ENCODE measurements at regions not wholly inside any gene's neighbourhood (a gene's known extent, or its start where the extent isn't known, plus 50 kb on each side); places are given as distances from the start of the nearest gene placed in this dataset.
A peak's percentile ranks its signal among the peaks of the same experiment; 100 is the strongest.

DNA sequence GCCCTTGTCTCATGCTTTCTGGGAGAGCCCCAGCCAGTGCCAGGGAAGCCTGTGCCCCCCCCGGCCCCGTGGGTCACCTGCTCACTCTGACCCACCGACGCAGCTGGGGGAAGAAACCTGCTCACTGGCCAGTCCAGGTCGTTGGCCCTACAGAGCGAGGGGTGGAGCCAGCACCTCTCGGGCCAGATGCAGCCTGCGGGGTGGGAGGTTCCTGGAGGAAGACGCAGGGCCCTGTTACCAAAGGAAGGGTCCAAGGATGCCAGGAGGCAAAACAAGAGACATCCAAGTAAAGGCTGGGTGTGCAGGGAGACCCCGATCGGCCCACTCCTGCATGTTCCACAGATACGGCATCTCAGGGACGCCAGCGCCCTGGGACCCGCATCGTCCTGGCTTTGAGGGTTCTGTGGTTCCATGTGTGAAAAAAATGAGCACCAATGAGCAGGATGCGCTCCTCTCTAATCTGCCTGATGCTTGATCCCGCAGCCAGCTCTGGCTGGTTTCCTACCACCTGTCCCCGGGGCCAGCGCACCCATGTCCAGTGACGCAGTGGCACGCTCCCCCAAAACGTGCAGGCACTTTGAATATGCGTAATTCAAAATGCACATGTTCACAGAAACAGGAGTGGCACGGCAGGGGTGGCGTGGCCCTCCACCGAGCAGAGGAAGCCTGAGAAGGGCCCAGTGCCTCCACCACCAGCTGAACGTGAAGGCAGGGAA is 66.0 kb upstream of the GALNT9 start:
- no peak for DNase-seq (ENCODE audit: low read depth in 2 of 2)

DNA sequence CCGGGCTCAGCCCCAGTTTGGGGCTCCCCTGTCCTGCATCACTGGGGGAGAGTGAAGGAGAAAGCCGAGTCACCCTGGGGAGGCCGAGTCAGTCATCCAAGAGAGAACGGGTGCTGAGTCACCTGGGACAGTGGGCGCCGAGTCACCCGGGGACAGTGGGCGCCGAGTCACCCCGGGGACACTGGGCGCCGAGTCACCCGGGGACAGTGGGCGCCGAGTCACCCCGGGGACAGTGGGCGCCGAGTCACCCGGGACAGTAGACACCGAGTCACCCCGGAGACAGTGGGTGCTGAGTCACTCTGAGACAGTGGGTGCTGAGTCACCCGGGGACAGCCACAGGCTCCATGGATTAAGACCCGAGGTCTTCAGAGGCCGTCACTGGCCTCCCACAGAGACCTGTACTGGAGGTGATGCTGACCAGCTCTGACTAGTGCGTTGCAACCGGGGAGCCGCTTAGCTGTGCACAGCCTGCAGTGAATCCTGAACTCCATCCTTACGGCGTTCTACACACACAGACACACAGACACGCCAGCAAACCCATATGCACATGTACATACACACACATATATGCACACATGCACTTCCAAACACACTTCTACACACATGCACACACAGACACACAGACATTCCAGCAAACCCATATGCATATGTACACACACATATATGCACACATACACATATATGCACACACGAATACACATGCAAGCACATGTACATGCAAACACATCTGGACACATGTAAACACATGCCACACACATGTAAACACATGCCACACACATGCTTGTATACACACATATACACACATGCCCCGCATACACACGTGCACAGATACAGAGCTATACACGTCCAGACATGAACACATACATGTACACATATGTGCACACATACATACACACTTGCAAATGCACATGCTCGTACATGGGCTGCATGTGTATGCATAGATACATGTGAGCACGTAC is 64.9 kb upstream of the GALNT9 start:
- peak in 1 of 2 donors; percentile 23 for DNase-seq (ENCODE audit: low read depth in 2 of 2)

DNA sequence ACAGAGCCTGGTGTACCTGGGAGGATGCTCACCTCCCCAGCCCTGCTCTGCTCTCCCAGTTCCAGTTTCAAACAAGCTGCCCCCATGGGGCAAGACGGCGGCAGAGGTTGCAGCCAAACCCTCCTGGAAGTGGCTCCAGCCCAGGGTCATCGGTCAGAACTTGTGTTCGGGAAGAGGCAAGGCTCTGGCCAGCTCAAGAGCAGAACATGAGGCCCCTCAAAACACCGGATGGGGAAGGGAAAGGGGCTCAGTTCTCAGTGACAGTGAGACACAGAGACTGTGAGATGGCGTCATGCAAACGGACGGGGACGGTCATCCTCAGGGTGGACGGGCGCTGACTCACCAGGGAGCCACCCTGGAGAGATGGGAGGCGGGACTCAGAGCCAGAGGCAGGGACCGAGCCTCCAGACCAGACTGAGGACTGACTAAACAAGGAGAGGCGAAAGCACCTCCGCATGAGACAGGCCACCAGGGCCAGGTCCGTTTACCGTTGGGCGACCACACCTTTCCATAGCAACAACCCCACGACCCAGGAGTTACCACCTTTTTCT is 63.9 kb upstream of the GALNT9 start:
- DNase-seq (ENCODE audit: low read depth in 2 of 2) = no peak

DNA sequence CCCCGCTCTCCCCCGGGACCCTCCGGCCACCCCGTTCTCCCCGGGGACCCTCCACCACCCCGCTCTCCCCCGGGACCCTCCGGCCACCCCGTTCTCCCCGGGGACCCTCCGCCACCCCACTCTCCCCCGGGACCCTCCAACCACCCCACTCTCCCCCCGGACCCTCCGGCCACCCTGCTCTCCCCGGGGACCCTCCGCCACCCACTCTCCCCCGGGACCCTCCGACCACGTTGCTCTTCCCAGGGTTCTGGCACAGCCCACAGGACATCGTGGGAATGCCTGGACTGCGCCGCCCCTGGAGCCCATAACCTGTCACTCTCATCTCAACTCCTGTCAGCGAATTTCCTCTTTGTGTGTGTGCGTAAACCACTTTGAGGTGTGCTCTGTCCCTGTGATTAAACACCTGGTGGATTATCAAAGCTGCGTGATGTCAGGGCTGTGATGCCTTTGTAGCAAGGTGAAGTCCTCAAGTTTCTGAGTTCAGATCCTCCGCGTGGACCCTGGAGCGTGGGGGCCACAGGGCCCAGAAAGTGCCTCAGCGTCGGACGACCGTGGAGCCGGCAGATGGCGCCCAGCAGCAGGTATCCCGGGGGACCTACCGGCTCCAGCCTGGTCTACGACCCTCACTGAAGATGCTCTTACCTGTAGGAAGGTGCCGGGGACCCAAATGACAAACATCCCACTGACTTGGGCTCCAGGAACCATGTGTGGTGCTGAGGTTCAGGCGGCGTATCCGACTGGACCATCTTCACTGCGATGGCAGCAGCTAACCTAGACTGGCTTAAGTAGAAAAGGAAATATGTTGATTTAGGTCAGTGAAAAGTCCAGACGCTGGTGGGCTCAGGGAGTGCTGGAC is 63.2 kb upstream of the GALNT9 start:
- DNase-seq (ENCODE audit: low read depth in 2 of 2) = no peak

DNA sequence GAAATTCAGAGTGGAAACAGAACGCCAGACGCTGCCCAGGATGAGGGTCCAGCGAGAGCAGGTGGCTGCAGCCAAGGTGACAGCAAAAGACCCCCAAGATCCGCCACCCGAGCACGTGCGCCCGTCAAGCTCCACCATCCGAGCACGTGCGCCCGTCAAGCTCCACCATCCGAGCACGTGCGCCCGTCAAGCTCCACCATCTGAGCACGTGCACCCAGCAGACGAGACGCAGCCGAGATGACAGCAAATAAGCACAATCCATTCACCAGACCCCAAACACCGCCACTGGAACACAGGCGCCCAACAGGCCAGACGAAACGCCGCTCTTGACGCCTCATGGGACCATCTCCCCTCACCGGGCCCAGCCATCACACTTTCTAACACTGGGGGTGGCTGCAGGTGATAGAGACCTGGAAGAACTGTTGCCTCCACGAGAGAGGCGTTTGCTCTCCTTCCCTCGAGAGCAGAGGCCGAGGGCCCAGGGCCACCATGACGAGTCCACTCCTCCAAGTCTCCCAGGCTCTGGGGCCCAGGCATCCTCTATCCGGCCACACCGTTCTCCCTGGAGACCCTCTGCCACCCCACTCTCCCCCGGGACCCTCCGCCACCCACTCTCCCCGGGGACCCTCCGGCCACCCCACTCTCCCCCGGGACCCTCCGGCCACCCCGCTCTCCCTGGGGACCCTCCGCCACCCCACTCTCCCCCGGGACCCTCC is 62.1 kb upstream of the GALNT9 start:
- DNase-seq (ENCODE audit: low read depth in 2 of 2) = no peak

DNA sequence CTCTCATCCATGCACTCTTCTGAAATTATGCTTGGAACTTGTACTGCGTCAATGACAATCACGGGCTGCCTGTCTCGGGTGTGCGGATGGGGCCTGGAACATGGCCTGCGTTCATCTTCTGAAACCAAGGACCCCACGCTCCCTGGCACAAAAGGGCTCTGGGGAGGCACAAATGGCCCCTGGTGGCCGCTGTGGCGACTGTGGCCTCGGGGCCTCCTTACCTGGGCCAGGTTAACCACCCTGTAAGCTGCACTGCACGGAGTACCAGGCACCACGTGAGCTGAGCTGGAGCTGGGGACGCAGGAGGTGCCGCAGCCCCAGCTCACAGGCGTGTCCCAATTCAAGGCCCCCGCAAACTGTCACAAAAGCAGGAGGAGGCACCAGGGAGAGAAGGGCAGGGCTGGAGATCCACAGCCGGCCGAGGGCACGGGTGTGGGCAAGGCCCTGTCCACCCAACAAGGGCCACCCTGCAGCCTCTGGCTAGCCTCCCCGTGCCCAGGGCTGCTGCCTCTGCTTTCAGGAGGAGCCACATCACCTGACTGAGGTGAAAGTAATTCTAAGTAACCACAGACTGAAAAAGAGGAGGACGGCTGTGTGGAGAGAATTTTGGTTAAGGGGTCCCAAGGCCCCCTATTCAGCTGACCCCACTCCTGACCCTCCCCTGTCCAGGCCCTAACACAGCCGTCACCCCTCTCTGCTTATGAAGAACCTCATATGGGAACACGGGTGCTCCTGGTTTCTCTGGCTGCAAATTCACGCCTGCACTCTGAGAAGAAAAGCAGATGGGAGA is 61.1 kb upstream of the GALNT9 start:
- DNase-seq (ENCODE audit: low read depth in 2 of 2) = no peak

DNA sequence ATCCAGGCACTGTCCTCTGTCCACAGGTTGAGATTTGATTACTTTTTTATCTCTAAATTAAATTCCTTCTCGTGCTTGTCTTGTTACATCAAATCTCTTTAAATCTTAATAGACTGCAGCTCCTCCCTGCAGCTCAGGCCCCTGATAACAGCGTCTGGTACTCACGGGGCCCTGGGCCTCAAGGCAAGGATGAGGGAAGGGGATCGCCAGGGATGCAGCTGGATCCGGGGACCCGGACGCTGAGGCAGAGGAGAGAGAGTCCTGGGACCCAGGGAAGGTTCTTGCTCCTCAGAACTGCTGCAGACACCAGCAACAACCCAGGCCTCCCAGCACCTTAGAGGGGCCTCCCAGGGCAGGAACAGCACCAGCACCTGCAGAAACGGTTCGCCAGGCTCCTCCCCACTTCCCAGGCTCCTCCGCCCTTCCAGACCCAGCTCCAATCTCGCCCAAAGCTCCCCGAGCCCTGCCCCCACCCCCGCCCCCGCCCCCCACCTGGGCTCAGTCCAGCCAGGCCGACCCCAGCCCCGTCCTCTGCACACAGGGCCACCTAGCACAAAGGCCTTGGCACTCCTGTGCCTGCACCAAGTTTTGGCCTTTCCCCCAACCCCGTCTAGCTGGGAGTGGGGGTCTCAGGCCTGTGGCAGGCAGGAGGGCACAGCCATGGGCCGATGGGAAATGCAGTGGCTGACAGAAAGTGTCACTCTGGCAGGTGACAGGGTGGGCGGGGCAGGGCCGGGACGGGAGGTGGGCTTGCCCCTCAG is 60.3 kb upstream of the GALNT9 start:
- no peak for DNase-seq (ENCODE audit: low read depth in 2 of 2)

DNA sequence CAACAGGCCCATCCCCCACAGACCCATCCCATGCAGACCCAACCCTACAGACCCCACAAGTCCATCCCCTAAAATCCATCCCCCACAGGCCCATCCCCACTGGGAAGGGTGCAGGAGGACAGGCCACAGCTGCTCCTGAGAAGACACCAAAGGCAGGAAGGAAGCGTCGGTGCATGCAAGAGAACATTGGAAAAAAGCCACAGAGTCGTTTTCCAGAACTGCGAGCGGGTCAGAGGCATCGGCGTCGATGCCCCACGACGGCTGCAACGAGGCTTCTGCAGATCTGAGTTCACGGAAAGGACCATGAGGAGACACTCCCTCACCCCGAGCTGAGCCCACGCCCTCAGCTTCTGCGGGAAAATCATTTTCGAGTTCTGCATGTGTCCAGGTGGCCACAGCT is 59.6 kb upstream of the GALNT9 start:
- no peak for DNase-seq (ENCODE audit: low read depth in 2 of 2)

DNA sequence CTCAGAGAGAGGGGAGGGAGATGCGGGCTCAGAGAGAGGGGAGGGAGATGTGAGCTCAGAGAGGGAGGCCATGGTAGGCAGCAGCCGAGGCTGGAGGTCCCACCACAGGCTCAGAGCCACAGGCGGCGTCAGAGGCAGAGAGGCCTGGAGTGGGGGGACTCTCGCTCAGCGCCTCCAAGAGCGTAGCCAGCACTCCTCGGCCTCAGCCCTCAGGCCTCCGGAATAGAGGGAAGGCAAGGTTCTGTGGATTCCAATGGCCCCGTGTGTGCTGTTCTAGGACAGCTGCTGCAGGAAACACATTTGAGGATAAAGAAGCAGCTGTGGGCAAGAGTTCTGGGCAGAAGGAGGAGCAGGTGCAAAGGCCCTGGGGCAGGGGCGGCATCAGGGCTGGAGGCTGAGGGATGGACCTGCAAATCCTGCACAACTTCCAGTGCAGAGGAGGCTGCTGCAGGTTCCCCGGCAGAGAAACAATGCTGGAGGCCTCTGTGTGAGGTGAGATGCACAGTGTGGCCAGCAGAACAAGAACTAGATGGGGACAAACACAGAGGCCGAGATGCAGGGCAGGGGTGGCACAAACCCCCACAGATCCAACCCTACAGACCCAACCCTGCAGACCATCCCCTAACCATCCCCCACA is 59.1 kb upstream of the GALNT9 start:
- no peak for DNase-seq (ENCODE audit: low read depth in 2 of 2)

DNA sequence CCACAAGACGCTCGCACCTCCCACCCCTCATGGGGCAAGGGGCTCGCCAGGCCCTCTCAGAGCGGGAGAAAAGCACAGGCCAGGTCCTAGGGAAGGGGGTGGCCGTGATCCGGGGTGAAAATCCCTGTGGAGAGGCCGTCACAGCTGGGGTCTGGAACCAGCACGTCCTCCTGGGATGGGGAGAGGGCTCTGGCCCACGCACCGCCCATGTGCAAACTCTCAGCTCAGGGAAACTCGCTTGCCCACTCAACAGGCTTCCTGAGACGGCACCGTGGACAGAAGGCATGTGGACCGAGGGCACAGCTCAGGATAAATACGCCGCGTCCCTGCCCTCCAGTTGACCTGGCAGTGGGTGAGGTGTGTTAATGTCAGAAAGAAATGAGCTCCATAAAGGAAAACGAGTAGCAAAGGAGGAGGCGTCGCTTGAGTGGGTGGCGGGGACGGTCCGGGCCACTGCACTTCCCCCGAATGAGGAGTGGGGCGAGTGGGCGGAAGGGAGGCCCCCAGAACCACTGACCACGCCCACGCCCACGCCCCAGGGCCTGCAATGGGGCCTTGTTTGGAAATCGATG is 57.6 kb upstream of the GALNT9 start:
- DNase-seq (ENCODE audit: low read depth in 2 of 2) = no peak

DNA sequence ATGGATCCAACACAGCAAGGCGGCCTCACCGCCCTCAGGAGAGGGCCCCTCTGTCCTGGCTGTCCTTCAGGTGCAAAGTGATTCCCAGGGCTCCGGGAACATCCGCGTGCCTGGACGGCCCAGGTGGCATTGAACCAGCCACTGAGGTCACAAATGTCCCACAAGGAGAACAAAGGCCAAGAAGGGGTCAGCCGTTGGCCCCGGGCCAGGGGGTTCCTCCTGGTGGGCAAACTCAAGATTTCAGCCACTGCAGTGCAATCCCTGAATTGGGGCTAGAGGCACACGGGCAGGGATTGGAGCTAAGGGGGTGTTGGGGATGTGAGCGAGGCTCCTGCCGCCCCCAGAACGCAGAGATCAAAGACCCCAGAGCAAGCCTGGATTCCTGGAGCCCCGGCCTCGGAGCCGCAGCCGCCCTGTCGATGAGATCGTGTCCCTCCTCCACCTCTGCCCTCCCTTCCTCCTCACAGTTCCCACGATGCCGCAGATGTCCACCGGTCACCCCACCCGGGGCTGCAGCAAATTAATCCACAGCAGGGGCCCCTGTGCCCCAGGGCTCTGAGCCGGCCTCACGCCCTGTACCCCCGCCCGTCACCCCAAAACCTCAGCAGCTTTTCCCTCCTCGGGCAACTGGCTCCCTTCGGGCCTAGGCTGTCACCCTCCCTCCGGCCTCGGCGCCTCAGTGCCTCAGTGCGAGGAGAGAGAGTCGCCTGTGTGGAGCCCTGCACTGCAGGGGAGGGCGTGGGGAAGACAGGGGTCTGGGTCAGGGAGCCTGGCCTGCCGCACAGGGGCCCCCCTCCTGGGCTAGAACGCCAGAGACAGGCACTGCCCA is 56.7 kb upstream of the GALNT9 start:
- DNase-seq (ENCODE audit: low read depth in 2 of 2) = no peak

DNA sequence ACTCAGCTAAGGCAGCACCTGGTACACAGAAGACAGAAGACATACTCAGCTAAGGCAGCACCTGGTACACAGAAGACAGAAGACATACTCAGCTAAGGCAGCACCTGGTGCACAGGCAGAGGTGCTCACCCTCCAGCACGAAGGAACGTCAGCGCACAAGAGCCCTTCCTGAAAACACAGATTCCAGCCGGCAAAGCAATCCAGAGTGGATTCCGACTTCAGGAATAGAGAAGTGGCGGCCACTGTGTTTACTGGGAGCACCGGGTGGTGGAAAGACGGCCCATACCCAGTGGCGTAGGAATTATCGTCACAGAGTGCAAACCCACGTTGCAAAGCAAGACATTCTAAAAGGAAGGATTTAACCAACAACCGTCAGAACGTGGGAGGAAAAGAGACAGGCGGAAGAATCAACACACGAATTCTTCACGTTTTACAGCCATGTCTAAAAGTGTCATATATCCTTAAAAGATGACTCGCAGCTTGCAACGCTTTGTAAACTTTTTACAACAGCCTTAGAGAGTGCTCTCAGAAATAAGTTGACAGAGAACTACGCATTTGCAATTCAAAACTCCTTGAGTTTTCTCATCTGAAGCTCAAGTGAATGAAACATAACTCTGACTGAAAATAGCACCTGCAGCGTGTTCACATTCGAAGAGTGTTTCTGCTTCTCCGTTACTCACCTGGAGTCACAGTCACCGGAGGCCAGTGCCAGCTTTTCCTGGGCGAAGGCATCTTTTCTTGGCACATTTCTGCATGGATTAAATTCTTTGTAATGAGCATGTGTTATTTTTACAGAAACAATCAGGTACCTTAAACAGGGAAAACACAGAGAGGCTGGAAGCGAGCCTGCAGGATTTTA is 55.8 kb upstream of the GALNT9 start:
- no peak for DNase-seq (ENCODE audit: low read depth in 2 of 2)

DNA sequence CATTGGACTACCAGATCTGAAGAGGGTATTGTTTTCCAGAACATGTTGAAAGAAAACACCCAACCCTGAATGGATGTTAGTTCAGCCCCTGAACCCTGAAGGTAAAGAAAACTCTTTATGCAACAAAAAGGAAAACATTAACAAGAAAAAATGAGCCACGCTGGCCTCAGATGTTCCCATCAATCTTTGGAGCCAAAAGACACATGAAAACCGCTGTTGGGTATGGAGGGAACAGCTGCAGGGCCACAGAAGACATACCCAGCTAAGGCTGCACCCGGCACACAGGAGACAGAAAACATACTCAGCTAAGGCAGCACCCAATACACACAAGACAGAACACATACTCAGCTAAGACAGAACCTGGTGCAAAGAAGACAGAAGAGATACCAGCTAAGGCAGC is 51.3 kb upstream of the GALNT9 start:
- DNase-seq (ENCODE audit: low read depth in 2 of 2) = no peak

DNA sequence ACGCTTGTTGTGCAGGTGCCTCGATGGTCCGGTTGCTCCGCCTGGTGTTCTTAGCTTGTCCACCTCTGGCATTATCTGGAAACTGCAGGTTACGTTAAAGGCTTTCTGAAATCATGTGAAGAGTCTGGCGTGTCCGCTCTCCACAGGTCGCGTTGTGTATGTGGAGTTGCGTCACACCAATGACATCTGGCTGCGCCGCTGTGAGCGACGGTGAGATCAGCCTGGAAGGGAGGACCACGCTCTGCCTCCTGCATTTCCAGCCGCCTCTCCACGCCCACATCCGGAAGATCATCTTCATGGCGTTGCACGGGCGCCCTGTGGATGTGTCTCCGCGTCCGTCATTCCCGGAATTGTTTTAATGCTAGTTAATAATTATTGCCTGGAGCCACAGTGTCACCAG is 50.6 kb upstream of the GALNT9 start:
- no peak for DNase-seq (ENCODE audit: low read depth in 2 of 2)

DNA sequence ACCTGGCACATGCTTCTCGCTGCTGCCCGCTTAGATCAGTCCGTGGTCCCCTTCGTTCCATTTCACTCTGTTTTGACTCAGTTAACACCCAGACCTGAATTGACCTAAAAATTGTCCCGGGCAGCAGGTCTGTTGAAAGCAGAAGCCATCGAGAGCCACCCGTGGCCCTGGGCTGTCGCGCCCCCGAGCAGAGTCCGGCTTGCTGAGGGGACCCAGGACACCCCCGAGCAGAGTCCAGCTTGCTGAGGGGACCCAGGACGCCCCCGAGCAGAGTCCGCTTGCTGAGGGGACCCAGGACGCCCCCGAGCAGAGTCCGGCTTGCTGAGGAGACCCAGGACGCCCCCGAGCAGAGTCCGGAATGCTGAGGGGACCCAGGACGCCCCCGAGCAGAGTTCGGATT is 50.2 kb upstream of the GALNT9 start:
- DNase-seq (ENCODE audit: low read depth in 2 of 2) = no peak

All from stimulated activated CD8-positive, alpha-beta memory T cell treated with anti-CD3 and anti-CD28 coated beads, Interleukin-7, amount 100 ng/mL, for 4 hours (primary cell).